HL-60 (cell line): ENCODE measurements at regions not wholly inside any gene's neighbourhood (a gene's known extent, or its start where the extent isn't known, plus 50 kb on each side); places are given as distances from the start of the nearest gene placed in this dataset.

Experiments
- GABPA ChIP-seq: IDR thresholded peaks from 2 replicates; pipeline ENCODE4 v1.6.1; 2012; ENCODE audit warnings: low read depth
- POLR2AphosphoS5 ChIP-seq: IDR thresholded peaks from 2 replicates; pipeline ENCODE4 v1.6.1; 2012; ENCODE audit warnings: low read depth
- REST ChIP-seq: IDR thresholded peaks from 2 replicates; pipeline ENCODE4 v1.6.1; 2012; ENCODE audit warnings: low read depth; ENCODE audit not compliant: insufficient replicate concordance
- TF ChIP-seq, protein P1 (sequence below): IDR thresholded peaks from one replicate; pipeline ENCODE4 v1.5.1; 2011; ENCODE audit warnings: low read length, control low read depth, inconsistent platforms; ENCODE audit not compliant: insufficient read depth

DNA sequence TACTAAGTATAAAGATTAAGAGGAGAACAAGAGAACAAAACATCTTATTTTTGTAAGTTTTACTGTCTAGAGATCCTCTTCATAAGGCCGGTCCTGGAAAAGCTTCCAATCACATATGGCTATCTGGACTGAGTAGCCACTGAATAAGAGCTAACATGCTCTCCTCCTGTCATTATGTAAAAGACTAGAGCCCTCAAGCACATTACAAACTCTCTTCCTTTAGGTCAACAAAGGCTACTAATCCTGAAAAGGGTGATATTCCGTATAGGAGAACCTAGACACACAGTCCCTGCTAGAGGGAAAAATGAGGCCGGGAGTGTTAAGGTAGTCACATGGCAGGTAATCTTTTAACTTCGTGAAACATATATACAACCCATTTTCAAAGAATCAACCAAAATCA is 665.6 kb downstream of the EFNA5 start:
- TF ChIP-seq, protein P1, sequence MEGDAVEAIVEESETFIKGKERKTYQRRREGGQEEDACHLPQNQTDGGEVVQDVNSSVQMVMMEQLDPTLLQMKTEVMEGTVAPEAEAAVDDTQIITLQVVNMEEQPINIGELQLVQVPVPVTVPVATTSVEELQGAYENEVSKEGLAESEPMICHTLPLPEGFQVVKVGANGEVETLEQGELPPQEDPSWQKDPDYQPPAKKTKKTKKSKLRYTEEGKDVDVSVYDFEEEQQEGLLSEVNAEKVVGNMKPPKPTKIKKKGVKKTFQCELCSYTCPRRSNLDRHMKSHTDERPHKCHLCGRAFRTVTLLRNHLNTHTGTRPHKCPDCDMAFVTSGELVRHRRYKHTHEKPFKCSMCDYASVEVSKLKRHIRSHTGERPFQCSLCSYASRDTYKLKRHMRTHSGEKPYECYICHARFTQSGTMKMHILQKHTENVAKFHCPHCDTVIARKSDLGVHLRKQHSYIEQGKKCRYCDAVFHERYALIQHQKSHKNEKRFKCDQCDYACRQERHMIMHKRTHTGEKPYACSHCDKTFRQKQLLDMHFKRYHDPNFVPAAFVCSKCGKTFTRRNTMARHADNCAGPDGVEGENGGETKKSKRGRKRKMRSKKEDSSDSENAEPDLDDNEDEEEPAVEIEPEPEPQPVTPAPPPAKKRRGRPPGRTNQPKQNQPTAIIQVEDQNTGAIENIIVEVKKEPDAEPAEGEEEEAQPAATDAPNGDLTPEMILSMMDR, result no peak
- TF ChIP-seq REST (no peak), GABPA (no peak), POLR2AphosphoS5 (no peak)
